COR-L47 (cell line): ENCODE measurements at regions not wholly inside any gene's neighbourhood (a gene's known extent, or its start where the extent isn't known, plus 50 kb on each side); places are given as distances from the start of the nearest gene placed in this dataset.

Experiments used
- DNase-seq: peaks from one replicate; lab custom pipeline; 2025; lab: John Stamatoyannopoulos, UW

- no peak for DNase-seq
These were observed 122.7 kb upstream of the GUCY1A2 start for GRCh38 chr11:107140983-107141382.

GRCh38 chr11:107139396-107139795 is 121.1 kb upstream of the GUCY1A2 start:
- no peak for DNase-seq

- no peak for DNase-seq
These were observed 118.6 kb upstream of the GUCY1A2 start for GRCh38 chr11:107136892-107137291.

GRCh38 chr11:107131756-107132155 is 113.5 kb upstream of the GUCY1A2 start:
- no peak for DNase-seq

- DNase-seq: no peak
These were observed 104.7 kb upstream of the GUCY1A2 start for GRCh38 chr11:107123022-107123421.

- no peak for DNase-seq
These were observed 99.9 kb upstream of the GUCY1A2 start for GRCh38 chr11:107118025-107118720.

- DNase-seq: no peak
These were observed 98.1 kb upstream of the GUCY1A2 start for GRCh38 chr11:107116358-107116757.

- no peak for DNase-seq
These were observed 84.6 kb upstream of the GUCY1A2 start for GRCh38 chr11:107102692-107103477.

GRCh38 chr11:107092667-107093066 is 74.4 kb upstream of the GUCY1A2 start:
- no peak for DNase-seq

- no peak for DNase-seq
These were observed 60.1 kb upstream of the GUCY1A2 start for GRCh38 chr11:107078375-107078774.

GRCh38 chr11:107076832-107077231 is 58.6 kb upstream of the GUCY1A2 start:
- DNase-seq: no peak

- no peak for DNase-seq
These were observed 52.9 kb upstream of the GUCY1A2 start for GRCh38 chr11:107071129-107071528.
